ENCODE measurements at regions not wholly inside any gene's neighbourhood (a gene's known extent, or its start where the extent isn't known, plus 50 kb on each side); places are given as distances from the start of the nearest gene placed in this dataset.

DNA sequence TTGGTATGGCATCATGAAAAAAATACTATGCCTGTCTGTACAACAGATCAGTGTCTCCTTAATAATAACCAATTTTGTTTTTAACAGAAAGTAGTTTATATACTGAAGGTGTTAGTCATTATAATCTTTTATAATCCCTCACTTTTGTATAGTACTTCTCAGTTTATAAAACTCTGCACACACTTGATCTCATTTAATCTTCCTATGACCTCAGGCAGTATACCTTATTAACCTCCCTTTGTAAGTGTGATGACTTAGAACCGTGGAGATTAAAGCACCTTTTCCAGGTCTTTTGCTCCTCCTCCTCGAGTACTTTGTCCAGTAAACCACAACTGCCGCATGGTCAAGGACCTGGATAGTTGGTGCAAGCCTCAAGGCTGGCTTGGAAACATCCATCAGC lies 945.5 kb downstream of the EPHA4 start:
- no peak overlapping the region for H3K27ac ChIP-seq
- H3K36me3 ChIP-seq = no peaks in the 10 kb centered on the region
- no peaks in the 10 kb centered on the region for H3K4me1 ChIP-seq (ENCODE audit: insufficient read depth)
- H3K27me3 ChIP-seq = no peaks in the 10 kb centered on the region
- no peak for DNase-seq
- WGBS, 3 donors = 65 to 72% (median 70%) methylated on average over 3 of the region's 3 CpGs
- no peak overlapping the region for H3K4me3 ChIP-seq
- intact Hi-C loops (cut with DNase I) = no loop called here
- H3K9me3 ChIP-seq = no peaks in the 10 kb centered on the region
- TF ChIP-seq POLR2A (IDR thresholded peaks at IDR 0.05) (no peak), EP300 (IDR thresholded peaks at IDR 0.05) (no peak)
- TF ChIP-seq, protein P1, sequence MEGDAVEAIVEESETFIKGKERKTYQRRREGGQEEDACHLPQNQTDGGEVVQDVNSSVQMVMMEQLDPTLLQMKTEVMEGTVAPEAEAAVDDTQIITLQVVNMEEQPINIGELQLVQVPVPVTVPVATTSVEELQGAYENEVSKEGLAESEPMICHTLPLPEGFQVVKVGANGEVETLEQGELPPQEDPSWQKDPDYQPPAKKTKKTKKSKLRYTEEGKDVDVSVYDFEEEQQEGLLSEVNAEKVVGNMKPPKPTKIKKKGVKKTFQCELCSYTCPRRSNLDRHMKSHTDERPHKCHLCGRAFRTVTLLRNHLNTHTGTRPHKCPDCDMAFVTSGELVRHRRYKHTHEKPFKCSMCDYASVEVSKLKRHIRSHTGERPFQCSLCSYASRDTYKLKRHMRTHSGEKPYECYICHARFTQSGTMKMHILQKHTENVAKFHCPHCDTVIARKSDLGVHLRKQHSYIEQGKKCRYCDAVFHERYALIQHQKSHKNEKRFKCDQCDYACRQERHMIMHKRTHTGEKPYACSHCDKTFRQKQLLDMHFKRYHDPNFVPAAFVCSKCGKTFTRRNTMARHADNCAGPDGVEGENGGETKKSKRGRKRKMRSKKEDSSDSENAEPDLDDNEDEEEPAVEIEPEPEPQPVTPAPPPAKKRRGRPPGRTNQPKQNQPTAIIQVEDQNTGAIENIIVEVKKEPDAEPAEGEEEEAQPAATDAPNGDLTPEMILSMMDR (IDR thresholded peaks at IDR 0.05) = no peak

DNA sequence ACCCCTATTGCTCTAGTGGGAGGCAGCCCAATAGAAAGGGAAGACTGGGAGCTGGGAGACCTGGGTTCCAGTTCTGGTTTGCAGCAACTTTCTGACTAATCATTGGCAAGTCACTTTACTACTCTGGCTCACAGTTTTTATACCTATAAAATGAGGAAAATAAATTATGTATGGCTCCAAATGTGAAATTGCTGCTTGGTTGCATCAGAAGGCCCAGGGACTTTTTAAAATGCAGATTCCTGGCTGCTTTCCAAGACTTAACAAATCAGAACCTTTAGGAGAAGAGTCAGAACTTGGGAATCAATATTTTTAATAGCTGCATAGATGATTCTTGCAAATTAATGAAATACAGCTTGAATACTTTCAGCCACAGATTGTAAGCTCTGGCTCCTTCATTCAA lies 943.9 kb downstream of the EPHA4 start:
- intact Hi-C loops (cut with DNase I) = no loop called here
- H3K27me3 ChIP-seq = no peaks in the 10 kb centered on the region
- DNase-seq = no peak
- H3K27ac ChIP-seq = no peak overlapping the region
- no peaks in the 10 kb centered on the region for H3K4me1 ChIP-seq (ENCODE audit: insufficient read depth)
- no peaks in the 10 kb centered on the region for H3K36me3 ChIP-seq
- H3K4me3 ChIP-seq = no peak overlapping the region
- TF ChIP-seq EP300 (IDR thresholded peaks at IDR 0.05) = no peak
- TF ChIP-seq POLR2A (IDR thresholded peaks at IDR 0.05) = no peak
- TF ChIP-seq, protein P1 (IDR thresholded peaks at IDR 0.05) = no peak
- no peaks in the 10 kb centered on the region for H3K9me3 ChIP-seq

DNA sequence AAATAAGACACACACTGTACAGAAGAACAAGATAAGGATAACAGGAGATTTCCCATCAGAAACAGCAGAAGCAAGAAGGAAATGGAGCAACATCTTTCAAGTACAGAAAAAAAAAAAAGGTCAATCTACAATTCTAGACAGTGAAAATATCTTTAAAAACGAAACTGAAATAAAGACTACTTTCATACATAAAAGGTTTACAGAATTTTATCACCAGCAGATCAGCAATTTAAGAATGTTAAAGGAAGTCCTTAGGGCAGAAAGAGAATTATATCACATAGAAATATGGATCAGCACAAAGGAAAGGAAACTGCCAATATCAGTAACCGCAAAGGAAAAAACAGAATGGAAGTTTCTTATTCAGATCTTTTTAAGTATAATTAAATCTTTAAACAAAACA lies 931.0 kb downstream of the EPHA4 start:
- no peaks in the 10 kb centered on the region for H3K9me3 ChIP-seq
- no peak overlapping the region for H3K4me3 ChIP-seq
- no peak overlapping the region for H3K27ac ChIP-seq
- no peaks in the 10 kb centered on the region for H3K4me1 ChIP-seq (ENCODE audit: insufficient read depth)
- intact Hi-C loops (cut with DNase I) = no loop called here
- DNase-seq = no peak
- no peaks in the 10 kb centered on the region for H3K36me3 ChIP-seq
- TF ChIP-seq, protein P1 (IDR thresholded peaks at IDR 0.05) = no peak
- TF ChIP-seq EP300 (IDR thresholded peaks at IDR 0.05) = no peak
- no peak for TF ChIP-seq POLR2A (IDR thresholded peaks at IDR 0.05)
- WGBS, 3 donors = 68 to 79% (median 76%) methylated on average over 2 of the region's 2 CpGs
- H3K27me3 ChIP-seq = no peaks in the 10 kb centered on the region

DNA sequence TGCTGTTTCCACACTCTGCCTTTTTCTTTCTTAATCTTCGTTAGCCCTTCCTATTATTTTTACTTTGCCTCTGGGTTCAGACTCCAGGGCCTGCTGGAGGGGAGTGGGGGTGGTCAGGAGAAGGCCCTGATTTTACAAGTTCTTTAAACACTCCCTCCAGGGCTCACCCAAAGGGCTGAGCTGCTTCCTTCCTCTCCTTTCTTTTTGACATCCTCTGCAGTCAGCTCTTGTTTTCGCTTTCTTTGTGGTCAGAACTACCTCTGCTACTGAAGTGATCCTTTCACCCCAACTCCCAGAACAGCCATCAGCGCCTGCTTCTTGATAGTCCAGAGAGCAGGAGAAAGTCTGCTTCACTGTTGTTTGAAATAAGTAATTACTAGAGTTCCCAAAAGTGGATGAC lies 925.7 kb downstream of the EPHA4 start:
- TF ChIP-seq, protein P1 (IDR thresholded peaks at IDR 0.05) = no peak
- TF ChIP-seq EP300 (IDR thresholded peaks at IDR 0.05) = no peak
- no peak for TF ChIP-seq POLR2A (IDR thresholded peaks at IDR 0.05)
- no peak for DNase-seq
- Histone ChIP-seq H3K27ac (no peak overlapping the region), H3K36me3 (no peaks in the 10 kb centered on the region), H3K27me3 (no peaks in the 10 kb centered on the region), H3K4me3 (no peak overlapping the region), H3K4me1 (ENCODE audit: insufficient read depth) (no peaks in the 10 kb centered on the region), H3K9me3 (no peaks in the 10 kb centered on the region)
- intact Hi-C loops (cut with DNase I) = loop anchor here in 1 of 4 donors (5.0 kb wide), 1 partner anchor 301 kb away; no protein-coding TSS in a partner anchor
- WGBS, 3 donors = 84 to 89% (median 87%) methylated on average over 3 of the region's 3 CpGs

DNA sequence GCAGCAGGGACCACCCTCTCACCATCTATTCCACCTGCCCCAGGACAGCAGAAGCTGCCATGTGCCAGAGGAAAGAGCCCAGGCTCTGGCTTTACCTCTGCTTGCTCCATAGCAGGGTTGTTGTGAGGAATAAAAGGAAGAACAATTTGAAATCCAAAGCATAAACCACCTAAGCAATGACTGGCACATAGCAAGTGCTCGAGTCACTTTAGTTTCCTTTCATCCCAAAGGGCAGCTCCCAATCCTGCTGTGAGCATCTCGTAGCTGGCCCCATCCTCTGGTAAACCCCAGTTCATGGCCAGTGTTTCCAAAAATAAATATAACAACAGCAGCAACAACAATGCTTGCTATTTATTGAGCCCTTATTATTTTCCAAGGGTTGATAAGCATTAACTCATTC lies 923.5 kb downstream of the EPHA4 start:
- WGBS, 3 donors = 71 to 90% (median 83%) methylated on average over 2 of the region's 2 CpGs
- Histone ChIP-seq H3K27me3 (no peaks in the 10 kb centered on the region), H3K27ac (no peak overlapping the region), H3K9me3 (no peaks in the 10 kb centered on the region), H3K4me1 (ENCODE audit: insufficient read depth) (no peaks in the 10 kb centered on the region), H3K4me3 (no peak overlapping the region), H3K36me3 (no peaks in the 10 kb centered on the region)
- no peak for DNase-seq
- TF ChIP-seq POLR2A (IDR thresholded peaks at IDR 0.05) (no peak), EP300 (IDR thresholded peaks at IDR 0.05) (no peak)
- TF ChIP-seq, protein P1 (IDR thresholded peaks at IDR 0.05) = no peak
- intact Hi-C loops (cut with DNase I) = loop anchor here in 1 of 4 donors (5.0 kb wide), 1 partner anchor 299 kb away; no protein-coding TSS in a partner anchor
